Uterus (tissue), 3 donors: ENCODE measurements at regions not wholly inside any gene's neighbourhood (a gene's known extent, or its start where the extent isn't known, plus 50 kb on each side); places are given as distances from the start of the nearest gene placed in this dataset.

Experiments used
- DNase-seq, 2 donors: peaks; one replicate each; pipeline ENCODE4 v3.0.0-alpha.2; 2019 to 2020
- H3K27ac ChIP-seq, 2 donors: fragments of 200-600 bp; sonication (generic); 1 replicate in 1 of 2; 2 replicates in 1 of 2; pipeline ENCODE4 v1.5.1; 2016 to 2018
- H3K27me3 ChIP-seq, 2 donors: fragments of 200-600 bp; sonication (generic); one replicate each; pipeline ENCODE4 v1.5.1; 2018 to 2019; ENCODE audit warnings: control low read depth in 1 of 2
- H3K36me3 ChIP-seq, 2 donors: fragments of 200-600 bp; sonication (generic); one replicate each; pipeline ENCODE4 v1.5.1; 2019; ENCODE audit warnings: control low read depth in 1 of 2
- H3K4me1 ChIP-seq, 2 donors: fragments of 200-600 bp; sonication (generic); one replicate each; pipeline ENCODE4 v1.5.1; 2018 to 2019; ENCODE audit warnings: control low read depth in 1 of 2
- H3K4me3 ChIP-seq, 2 donors: fragments of 200-600 bp; sonication (generic); 1 replicate in 1 of 2; 2 replicates in 1 of 2; pipeline ENCODE4 v1.5.1; 2018 to 2019; ENCODE audit warnings: mild to moderate bottlenecking in 1 of 2
- H3K9me3 ChIP-seq, 2 donors: fragments of 200-600 bp; sonication (generic); one replicate each; pipeline ENCODE4 v1.5.1; 2019; ENCODE audit warnings: control low read depth in 1 of 2
- CTCF ChIP-seq, 4 experiments: fragments of 200-600 bp in 2 of 4; fragments of 450-650 bp in 2 of 4; sonication (generic) in 2 of 4; IDR thresholded peaks; one replicate each; pipeline ENCODE4 v1.5.1; 2016 to 2019; ENCODE audit warnings: antibody characterized with exemption in 4 of 4, mild to moderate bottlenecking in 2 of 4, moderate library complexity in 1 of 4
- POLR2A ChIP-seq, 2 donors: fragments of 450-650 bp; IDR thresholded peaks; one replicate each; pipeline ENCODE4 v1.6.1; 2016; ENCODE audit warnings: antibody characterized with exemption in 2 of 2, mild to moderate bottlenecking in 1 of 2, moderate library complexity in 1 of 2
- intact Hi-C: fragments of 100-400 bp; cut with DNase I; formaldehyde crosslinking; loops from one replicate; pipeline ENCODE4 v1.15.1; 2023; ENCODE audit warnings: low total_unique reads
- donor health status: DM: yes; HTN: yes; CAD: no.

GRCh38 chr13:52961987-52962386 lies 66.6 kb upstream of the OLFM4 start:
- Histone ChIP-seq H3K27me3 (no peaks in the 10 kb centered on the region), H3K9me3 (no peaks in the 10 kb centered on the region), H3K4me3 (no peak overlapping the region), H3K4me1 (no peaks in the 10 kb centered on the region), H3K27ac (no peak overlapping the region), H3K36me3 (no peaks in the 10 kb centered on the region)
- no peak for TF ChIP-seq CTCF (IDR thresholded peaks at IDR 0.05)
- TF ChIP-seq POLR2A (IDR thresholded peaks at IDR 0.05): no peak
- DNase-seq: no peak
- intact Hi-C loops: no loop called here

GRCh38 chr13:52961256-52961910 lies 67.2 kb upstream of the OLFM4 start:
- Histone ChIP-seq H3K4me3 (no peak overlapping the region), H3K4me1 (no peaks in the 10 kb centered on the region), H3K27ac (no peak overlapping the region), H3K27me3 (no peaks in the 10 kb centered on the region), H3K36me3 (no peaks in the 10 kb centered on the region), H3K9me3 (no peaks in the 10 kb centered on the region)
- no peak for TF ChIP-seq CTCF (IDR thresholded peaks at IDR 0.05)
- TF ChIP-seq POLR2A (IDR thresholded peaks at IDR 0.05): no peak
- intact Hi-C loops: no loop called here
- no peak for DNase-seq

- DNase-seq: no peak
- H3K36me3 ChIP-seq: no peaks in the 10 kb centered on the region
- no peaks in the 10 kb centered on the region for H3K4me1 ChIP-seq
- intact Hi-C loops: no loop called here
- no peak overlapping the region for H3K4me3 ChIP-seq
- no peak overlapping the region for H3K27ac ChIP-seq
- no peaks in the 10 kb centered on the region for H3K9me3 ChIP-seq
- H3K27me3 ChIP-seq: no peaks in the 10 kb centered on the region
- TF ChIP-seq POLR2A (IDR thresholded peaks at IDR 0.05) (no peak), CTCF (IDR thresholded peaks at IDR 0.05) (no peak)
Observed at GRCh38 chr13:52955472-52955874, 73.1 kb upstream of the OLFM4 start.

GRCh38 chr13:52954838-52955237 lies 73.8 kb upstream of the OLFM4 start:
- Histone ChIP-seq H3K9me3 (no peaks in the 10 kb centered on the region), H3K36me3 (no peaks in the 10 kb centered on the region), H3K4me1 (no peaks in the 10 kb centered on the region), H3K27me3 (no peaks in the 10 kb centered on the region), H3K4me3 (no peak overlapping the region), H3K27ac (no peak overlapping the region)
- no peak for DNase-seq
- intact Hi-C loops: no loop called here
- TF ChIP-seq POLR2A (IDR thresholded peaks at IDR 0.05) (no peak), CTCF (IDR thresholded peaks at IDR 0.05) (no peak)

GRCh38 chr13:52950436-52950956 lies 78.1 kb upstream of the OLFM4 start:
- H3K4me1 ChIP-seq: no peaks in the 10 kb centered on the region
- intact Hi-C loops: no loop called here
- H3K27me3 ChIP-seq: no peaks in the 10 kb centered on the region
- TF ChIP-seq CTCF (IDR thresholded peaks at IDR 0.05): no peak
- TF ChIP-seq POLR2A (IDR thresholded peaks at IDR 0.05): no peak
- no peak overlapping the region for H3K4me3 ChIP-seq
- H3K36me3 ChIP-seq: no peaks in the 10 kb centered on the region
- H3K27ac ChIP-seq: no peak overlapping the region
- no peak for DNase-seq
- no peaks in the 10 kb centered on the region for H3K9me3 ChIP-seq
